Cardiac muscle cell (in vitro differentiated cells and primary cell): ENCODE measurements at regions not wholly inside any gene's neighbourhood (a gene's known extent, or its start where the extent isn't known, plus 50 kb on each side); places are given as distances from the start of the nearest gene placed in this dataset.

Experiments used
- DNase-seq, 2 donors: peaks; one replicate each; pipeline versions ENCODE4 v3.0.0 to v3.0.0-alpha.2; 2010 to 2017; ENCODE audit warnings: low read depth in 1 of 2, low spot score in 1 of 2
- H3K27ac ChIP-seq: fragments of 200-600 bp; sonication (generic); 2 replicates; pipeline ENCODE4 v1.5.1; 2016
- H3K27me3 ChIP-seq: fragments of 200-600 bp; sonication (generic); 2 replicates; pipeline ENCODE4 v1.6.0; 2016; ENCODE audit warnings: control low read depth
- H3K36me3 ChIP-seq: fragments of 200-600 bp; sonication (generic); 2 replicates; pipeline ENCODE4 v1.5.1; 2016; ENCODE audit warnings: control low read depth
- H3K4me1 ChIP-seq: fragments of 200-600 bp; sonication (generic); 2 replicates; pipeline ENCODE4 v1.8.1; 2017; ENCODE audit warnings: low read depth, mild to moderate bottlenecking, mixed run types
- H3K4me3 ChIP-seq: fragments of 200-600 bp; sonication (generic); 2 replicates; pipeline ENCODE4 v1.5.1; 2016; ENCODE audit warnings: mild to moderate bottlenecking
- H3K9me3 ChIP-seq: fragments of 200-600 bp; sonication (generic); 2 replicates; pipeline ENCODE4 v1.5.1; 2017; ENCODE audit warnings: low read depth, mild to moderate bottlenecking, control low read depth
- CTCF ChIP-seq: IDR thresholded peaks from 2 replicates; pipeline ENCODE4 v1.5.1; 2012; ENCODE audit warnings: low read depth, mild to moderate bottlenecking, low read length

GRCh38 chr18:49694402-49694801 is 118.9 kb downstream of the ACAA2 start:
- Histone ChIP-seq H3K27me3 (no peaks in the 10 kb centered on the region), H3K9me3 (no peaks in the 10 kb centered on the region), H3K4me1 (peaks cover 4% of the 10 kb centered on the region), H3K4me3 (no peak overlapping the region), H3K36me3 (no peaks in the 10 kb centered on the region), H3K27ac (no peak overlapping the region)
- no peak for TF ChIP-seq CTCF
- DNase-seq = no peak

- H3K4me3 ChIP-seq = no peak overlapping the region
- H3K27ac ChIP-seq = no peak overlapping the region
- no peak for TF ChIP-seq CTCF
These were observed 119.7 kb downstream of the ACAA2 start for GRCh38 chr18:49693717-49694005.

GRCh38 chr18:49692906-49693716 is 120.2 kb downstream of the ACAA2 start:
- Histone ChIP-seq H3K9me3 (no peaks in the 10 kb centered on the region), H3K27ac (no peak overlapping the region), H3K36me3 (no peaks in the 10 kb centered on the region), H3K4me3 (no peak overlapping the region), H3K4me1 (peaks cover 4% of the 10 kb centered on the region), H3K27me3 (no peaks in the 10 kb centered on the region)
- DNase-seq = no peak
- TF ChIP-seq CTCF = no peak

More at GRCh38 chr18:49693717-49694005, 119.7 kb downstream of the ACAA2 start:
- no peak for DNase-seq
- no peaks in the 10 kb centered on the region for H3K9me3 ChIP-seq
- H3K27me3 ChIP-seq = no peaks in the 10 kb centered on the region
- H3K4me1 ChIP-seq = peaks cover 4% of the 10 kb centered on the region
- no peaks in the 10 kb centered on the region for H3K36me3 ChIP-seq

GRCh38 chr18:49691177-49691608 is 122.1 kb downstream of the ACAA2 start:
- no peaks in the 10 kb centered on the region for H3K27me3 ChIP-seq
- no peaks in the 10 kb centered on the region for H3K4me1 ChIP-seq
- H3K9me3 ChIP-seq = no peaks in the 10 kb centered on the region
- H3K27ac ChIP-seq = no peak overlapping the region
- H3K4me3 ChIP-seq = no peak overlapping the region
- peak in 1 of 2 donors; percentile 67 for DNase-seq
- TF ChIP-seq CTCF = no peak
- no peaks in the 10 kb centered on the region for H3K36me3 ChIP-seq

GRCh38 chr18:49690312-49690711 is 123.0 kb downstream of the ACAA2 start:
- no peaks in the 10 kb centered on the region for H3K4me1 ChIP-seq
- H3K27me3 ChIP-seq = no peaks in the 10 kb centered on the region
- no peak overlapping the region for H3K27ac ChIP-seq
- DNase-seq = peak in 1 of 2 donors; percentile 88
- no peaks in the 10 kb centered on the region for H3K36me3 ChIP-seq
- no peak overlapping the region for H3K4me3 ChIP-seq
- no peak for TF ChIP-seq CTCF
- H3K9me3 ChIP-seq = no peaks in the 10 kb centered on the region
